H1 (cell line): ENCODE measurements at regions not wholly inside any gene's neighbourhood (a gene's known extent, or its start where the extent isn't known, plus 50 kb on each side); places are given as distances from the start of the nearest gene placed in this dataset.
A peak's percentile ranks its signal among the peaks of the same experiment; 100 is the strongest.

Experiments
- CTCF ChIA-PET: fragments of 300-600 bp; sonication (Branson Sonifier 250); formaldehyde crosslinking; loops from one replicate; lab custom pipeline; 2021; ENCODE audit not compliant: partially characterized antibody; lab: Charles Lee
- POLR2A ChIA-PET: fragments of 300-600 bp; sonication (Branson Sonifier 250); formaldehyde crosslinking; loops from one replicate; lab custom pipeline; 2021; ENCODE audit warnings: inconsistent platforms; ENCODE audit not compliant: partially characterized antibody; lab: Charles Lee
- DNase-seq, 2 experiments: peaks; one replicate each; pipeline versions ENCODE4 v3.0.0 to v3.0.0-alpha.2; 2010 to 2022; ENCODE audit warnings: low spot score in 2 of 2, low read depth in 1 of 2, mixed read lengths in 1 of 2
- FAIRE-seq: peaks from 2 replicates; lab custom pipeline; 2011; peaks lifted over from hg19 to GRCh38; lab: Jason Lieb, UNC
- H2AFZ ChIP-seq: 2 replicates; pipeline ENCODE4 v1.8.1; 2012; ENCODE audit warnings: low read length, inconsistent platforms
- H2AK5ac ChIP-seq: 2 replicates; pipeline ENCODE4 v1.6.1; 2013; ENCODE audit warnings: low read depth, low read length
- H2BK120ac ChIP-seq: replicated peaks from 2 replicates; pipeline ENCODE3; 2013; ENCODE audit warnings: low read depth, low read length, inconsistent platforms
- H2BK12ac ChIP-seq: 2 replicates; pipeline ENCODE4 v1.6.1; 2013; ENCODE audit warnings: low read depth, low read length
- H2BK15ac ChIP-seq: 2 replicates; pipeline ENCODE4 v1.6.1; 2013; ENCODE audit warnings: low read length
- H2BK20ac ChIP-seq: 2 replicates; pipeline ENCODE4 v1.6.1; 2013; ENCODE audit warnings: low read length
- H2BK5ac ChIP-seq: 2 replicates; pipeline ENCODE4 v1.6.1; 2013; ENCODE audit warnings: low read depth, low read length
- H3K14ac ChIP-seq: 2 replicates; pipeline ENCODE4 v1.6.1; 2013; ENCODE audit warnings: inconsistent platforms; ENCODE audit not compliant: insufficient read length
- H3K18ac ChIP-seq: 2 replicates; pipeline ENCODE4 v1.6.1; 2013; ENCODE audit warnings: low read length; ENCODE audit errors: extremely low read depth
- H3K23ac ChIP-seq: 2 replicates; pipeline ENCODE4 v1.6.1; 2013; ENCODE audit warnings: inconsistent platforms; ENCODE audit not compliant: insufficient read length
- H3K23me2 ChIP-seq: 2 replicates; pipeline ENCODE4 v1.6.1; 2013; ENCODE audit warnings: low read depth, low read length
- H3K27ac ChIP-seq: 2 replicates; pipeline ENCODE4 v1.6.1; 2011; ENCODE audit warnings: low read depth, low read length, inconsistent platforms
- H3K27me3 ChIP-seq, 4 experiments: replicated peaks in 1 of 4; 1 replicate in 1 of 4; 2 replicates in 3 of 4; pipeline versions ENCODE4 v1.6.1 to v1.8.1; 2011 to 2013; ENCODE audit warnings: low read length in 3 of 4, mild to moderate bottlenecking in 3 of 4, inconsistent platforms in 2 of 4, mixed read lengths in 2 of 4, moderate library complexity in 1 of 4; ENCODE audit not compliant: control insufficient read depth in 3 of 4, insufficient read depth in 3 of 4; ENCODE audit errors: extremely low read depth in 1 of 4
- H3K36me3 ChIP-seq, 4 experiments: 2 replicates each; pipeline versions ENCODE4 v1.6.1 to v1.8.1; 2011 to 2013; ENCODE audit warnings: mild to moderate bottlenecking in 4 of 4, low read length in 3 of 4, moderate library complexity in 2 of 4, control low read depth in 1 of 4, inconsistent platforms in 1 of 4; ENCODE audit not compliant: insufficient read depth in 4 of 4, control insufficient read depth in 2 of 4
- H3K4ac ChIP-seq: replicated peaks from 2 replicates; pipeline ENCODE3; 2013; ENCODE audit warnings: low read length, low read depth, mixed read lengths, inconsistent platforms; ENCODE audit not compliant: insufficient read length
- H3K4me1 ChIP-seq, 4 experiments: replicated peaks in 1 of 4; 1 replicate in 1 of 4; 2 replicates in 3 of 4; pipeline versions ENCODE4 v1.6.1 to v1.8.1; 2011 to 2013; ENCODE audit warnings: low read length in 3 of 4, inconsistent platforms in 2 of 4, mixed read lengths in 1 of 4; ENCODE audit not compliant: insufficient read depth in 4 of 4, control insufficient read depth in 3 of 4
- H3K4me2 ChIP-seq, 2 experiments: 2 replicates each; pipeline versions ENCODE4 v1.6.1 to v1.8.1; 2011 to 2013; ENCODE audit warnings: low read depth in 2 of 2, low read length in 2 of 2, control low read depth in 1 of 2, inconsistent platforms in 1 of 2, mild to moderate bottlenecking in 1 of 2; ENCODE audit not compliant: insufficient read depth in 1 of 2
- H3K4me3 ChIP-seq, 4 experiments: fragments of 200-600, 300-600 bp in 1 of 4; sonication (generic), shearing (Covaris generic), sonication (Bioruptor Twin) in 1 of 4; 2 replicates each; pipeline versions ENCODE4 v1.5.1 to v1.8.1; 2011 to 2016; ENCODE audit warnings: low read length in 4 of 4, low read depth in 3 of 4, control low read depth in 2 of 4, inconsistent platforms in 2 of 4, mild to moderate bottlenecking in 2 of 4, mixed read lengths in 1 of 4, moderate library complexity in 1 of 4; ENCODE audit not compliant: insufficient read depth in 2 of 4; ENCODE audit errors: extremely low read depth in 1 of 4
- H3K56ac ChIP-seq: replicated peaks from 2 replicates; pipeline ENCODE3; 2013; ENCODE audit warnings: low read depth, mild to moderate bottlenecking, mixed read lengths, low read length, inconsistent platforms; ENCODE audit not compliant: insufficient read length
- H3K79me1 ChIP-seq: 2 replicates; pipeline ENCODE4 v1.6.1; 2013; ENCODE audit warnings: low read depth, low read length, control low read depth
- H3K79me2 ChIP-seq, 2 experiments: 2 replicates each; pipeline versions ENCODE4 v1.6.1 to v1.8.1; 2012 to 2013; ENCODE audit warnings: low read length in 2 of 2, mild to moderate bottlenecking in 2 of 2, inconsistent platforms in 1 of 2; ENCODE audit not compliant: insufficient read depth in 2 of 2, control insufficient read depth in 1 of 2
- H3K9ac ChIP-seq, 4 experiments: replicated peaks in 1 of 4; 1 replicate in 1 of 4; 2 replicates in 3 of 4; pipeline versions ENCODE4 v1.6.1 to v1.8.1; 2011 to 2013; ENCODE audit warnings: low read depth in 3 of 4, low read length in 3 of 4, control low read depth in 2 of 4, mild to moderate bottlenecking in 2 of 4, moderate library complexity in 2 of 4, inconsistent platforms in 1 of 4; ENCODE audit errors: extremely low read depth in 1 of 4
- H3K9me3 ChIP-seq, 2 experiments: 2 replicates each; pipeline versions ENCODE4 v1.6.1 to v1.8.1; 2012 to 2013; ENCODE audit warnings: mild to moderate bottlenecking in 2 of 2, moderate library complexity in 2 of 2, control low read depth in 1 of 2, inconsistent platforms in 1 of 2, low read depth in 1 of 2, low read length in 1 of 2, mixed read lengths in 1 of 2; ENCODE audit not compliant: insufficient read depth in 2 of 2
- H4K20me1 ChIP-seq, 2 experiments: replicated peaks in 1 of 2; 2 replicates each; pipeline versions ENCODE3 to v1.8.1; 2011 to 2013; ENCODE audit warnings: inconsistent platforms in 2 of 2, low read length in 2 of 2, mild to moderate bottlenecking in 1 of 2; ENCODE audit not compliant: insufficient read depth in 2 of 2, control insufficient read depth in 1 of 2
- H4K5ac ChIP-seq: 2 replicates; pipeline ENCODE4 v1.6.1; 2013; ENCODE audit warnings: low read length, low read depth, mixed read lengths, inconsistent platforms; ENCODE audit not compliant: insufficient read length
- H4K8ac ChIP-seq: 2 replicates; pipeline ENCODE4 v1.8.0; 2013; ENCODE audit warnings: mild to moderate bottlenecking, moderate library complexity, low read length, inconsistent platforms; ENCODE audit not compliant: insufficient read depth; ENCODE audit errors: extremely low read depth
- H4K91ac ChIP-seq: replicated peaks from 2 replicates; pipeline ENCODE3; 2013; ENCODE audit warnings: low read length, mixed read lengths, inconsistent platforms; ENCODE audit not compliant: insufficient read length
- ASH2L ChIP-seq: fragments of 200-600, 300-600 bp; sonication (generic); IDR thresholded peaks from one replicate; pipeline ENCODE4 v1.7.1; 2017; ENCODE audit warnings: low read length
- ATF3 ChIP-seq: IDR thresholded peaks from 2 replicates; pipeline ENCODE4 v1.6.1; 2011; ENCODE audit warnings: low read depth, mild to moderate bottlenecking, low read length; ENCODE audit not compliant: insufficient read depth
- BCL11A ChIP-seq, 2 experiments: IDR thresholded peaks; one replicate each; pipeline ENCODE4 v1.6.1; 2011; ENCODE audit warnings: low read depth in 2 of 2, low read length in 2 of 2, mild to moderate bottlenecking in 2 of 2
- CHD1 ChIP-seq: IDR thresholded peaks from 2 replicates; pipeline ENCODE4 v1.6.1; 2012; ENCODE audit warnings: low read depth, low read length, improper control_type of control experiment
- CREB1 ChIP-seq: IDR thresholded peaks from 2 replicates; pipeline ENCODE4 v1.6.1; 2012; ENCODE audit warnings: inconsistent platforms
- EZH2 ChIP-seq: fragments of 200-600 bp; sonication (generic); IDR thresholded peaks from 2 replicates; pipeline ENCODE4 v1.7.1; 2012; ENCODE audit warnings: low read depth, mild to moderate bottlenecking, moderate library complexity, low read length, inconsistent platforms; ENCODE audit not compliant: severe bottlenecking
- KDM4A ChIP-seq: IDR thresholded peaks from one replicate; pipeline ENCODE4 v1.7.1; 2012; ENCODE audit warnings: low read depth, mild to moderate bottlenecking, moderate library complexity, low read length, inconsistent platforms; ENCODE audit not compliant: severe bottlenecking
- MAFK ChIP-seq: IDR thresholded peaks from 2 replicates; pipeline ENCODE4 v1.6.1; 2012; ENCODE audit warnings: low read depth, mild to moderate bottlenecking, improper control_type of control experiment, low read length
- POU5F1 ChIP-seq: IDR thresholded peaks from 2 replicates; pipeline ENCODE4 v1.6.1; 2011; ENCODE audit warnings: low read depth, mild to moderate bottlenecking, low read length, moderate library complexity
- SP2 ChIP-seq: IDR thresholded peaks from 2 replicates; pipeline ENCODE4 v1.6.1; 2012; ENCODE audit warnings: mild to moderate bottlenecking, low read length, inconsistent platforms
- SP4 ChIP-seq: IDR thresholded peaks from 2 replicates; pipeline ENCODE4 v1.6.1; 2012; ENCODE audit warnings: low read length, inconsistent platforms
- SRF ChIP-seq: IDR thresholded peaks from 2 replicates; pipeline ENCODE4 v1.6.1; 2011; ENCODE audit warnings: mild to moderate bottlenecking, low read depth, low read length, moderate library complexity
- WGBS, 2 experiments: shearing (Covaris generic) in 1 of 2; methylation state at CpG; one replicate each; pipeline versions ENCODE4 v1.1.6 to v1.1.7; 2013 to 2015; ENCODE audit warnings: low lambda C conversion rate in 2 of 2, mixed read lengths in 2 of 2, inconsistent platforms in 1 of 2, low coverage in 1 of 2, missing lambda C conversion rate in 1 of 2; ENCODE audit not compliant: insufficient replicate concordance in 2 of 2, insufficient coverage in 1 of 2, insufficient read length in 1 of 2; ENCODE audit errors: extremely low coverage in 1 of 2, missing lambda C conversion rate in 1 of 2; 5-methylcytosine and 5-hydroxymethylcytosine counted together
- TF ChIP-seq, protein P1 (sequence below): IDR thresholded peaks from 2 replicates; pipeline ENCODE4 v1.6.1; 2011; ENCODE audit warnings: low read length, improper control_type of control experiment

GRCh38 chr20:23162887-23163286 lies 76.8 kb upstream of the CD93 start:
- ChIA-PET CTCF (interaction anchor here (1.0 to 4.4 kb wide), 5 partner anchors 15 to 358 kb away, joined by 3 to 31 read pairs (median 7); no protein-coding TSS in a partner anchor), POLR2A (no interaction called here)
- 89% methylated on average over 5 of the region's 5 CpGs; no CpG with 5 or more reads in 1 of the 2 experiments for WGBS, 2 experiments
- Histone ChIP-seq H2BK15ac (no peak overlapping the region), H3K4me2 (no peak overlapping the region), H3K18ac (no peak overlapping the region), H2BK12ac (no peak overlapping the region), H2BK20ac (no peak overlapping the region), H3K14ac (no peak overlapping the region), H3K9ac (no peak overlapping the region), H3K56ac (no peak overlapping the region), H4K91ac (peak overlapping the region; percentile 41), H3K79me1 (no peaks in the 10 kb centered on the region), H3K79me2 (no peaks in the 10 kb centered on the region), H3K4ac (no peak overlapping the region), H2AFZ (no peak overlapping the region), H3K23me2 (no peaks in the 10 kb centered on the region), H3K27me3 (no peaks in the 10 kb centered on the region), H3K4me1 (peaks cover 2 to 7% (median 3%) of the 10 kb centered on the region in 4 experiments; a peak in 4 of 7 replicates), H2AK5ac (no peak overlapping the region), H2BK5ac (no peak overlapping the region), H4K8ac (no peak overlapping the region), H3K9me3 (no peaks in the 10 kb centered on the region), H4K5ac (no peak overlapping the region), H3K27ac (no peak overlapping the region), H4K20me1 (no peaks in the 10 kb centered on the region), H3K4me3 (no peak overlapping the region), H2BK120ac (no peak overlapping the region), H3K36me3 (no peaks in the 10 kb centered on the region), H3K23ac (no peak overlapping the region)
- peak in 1 of 2 experiments; percentile 40 for DNase-seq
- FAIRE-seq, result no peak
- TF ChIP-seq, protein P1, sequence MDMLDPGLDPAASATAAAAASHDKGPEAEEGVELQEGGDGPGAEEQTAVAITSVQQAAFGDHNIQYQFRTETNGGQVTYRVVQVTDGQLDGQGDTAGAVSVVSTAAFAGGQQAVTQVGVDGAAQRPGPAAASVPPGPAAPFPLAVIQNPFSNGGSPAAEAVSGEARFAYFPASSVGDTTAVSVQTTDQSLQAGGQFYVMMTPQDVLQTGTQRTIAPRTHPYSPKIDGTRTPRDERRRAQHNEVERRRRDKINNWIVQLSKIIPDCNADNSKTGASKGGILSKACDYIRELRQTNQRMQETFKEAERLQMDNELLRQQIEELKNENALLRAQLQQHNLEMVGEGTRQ, result no peak
- TF ChIP-seq SP2 (no peak), SP4 (no peak), MAFK (no peak), CHD1 (no peak), EZH2 (no peak), BCL11A (IDR thresholded peaks at IDR 0.05; ENCODE audit: low read depth in 2 of 2, low read length in 2 of 2) (no peak), POU5F1 (no peak), CREB1 (no peak), SRF (no peak), ATF3 (no peak), KDM4A (no peak), ASH2L (no peak)
